Upper lobe of left lung (tissue), 6 donors: ENCODE measurements at regions not wholly inside any gene's neighbourhood (a gene's known extent, or its start where the extent isn't known, plus 50 kb on each side); places are given as distances from the start of the nearest gene placed in this dataset.

Experiments used
- ATAC-seq, 2 donors: fragments of 200-7000 bp; cut with Tn5 transposase; one replicate each; pipeline ENCODE4 v1.9.1; 2022; ENCODE audit warnings: mild to moderate bottlenecking in 2 of 2, moderate library complexity in 2 of 2; ENCODE audit not compliant: low FRiP score in 2 of 2
- DNase-seq, 2 donors: peaks; one replicate each; pipeline ENCODE4 v3.0.0-alpha.2; 2019 to 2020
- H3K27ac ChIP-seq, 4 donors: fragments of 200-600 bp; sonication (generic); one replicate each; pipeline ENCODE4 v1.5.1; 2016 to 2019
- H3K27me3 ChIP-seq, 4 donors: fragments of 200-600 bp; sonication (generic); one replicate each; pipeline ENCODE4 v1.5.1; 2017 to 2019
- H3K36me3 ChIP-seq, 4 donors: fragments of 200-600 bp; sonication (generic); one replicate each; pipeline ENCODE4 v1.5.1; 2016 to 2019
- H3K4me1 ChIP-seq, 4 donors: fragments of 200-600 bp; sonication (generic); one replicate each; pipeline ENCODE4 v1.5.1; 2018 to 2019
- H3K4me3 ChIP-seq, 4 donors: fragments of 200-600 bp; sonication (generic); one replicate each; pipeline ENCODE4 v1.5.1; 2017 to 2019; ENCODE audit warnings: mild to moderate bottlenecking in 2 of 4, moderate library complexity in 1 of 4
- H3K9me3 ChIP-seq, 4 donors: fragments of 200-600 bp; sonication (generic); one replicate each; pipeline ENCODE4 v1.5.1; 2018 to 2019
- CTCF ChIP-seq, 6 experiments: fragments of 450-650 bp in 4 of 6; fragments of 200-600 bp in 2 of 6; sonication (generic) in 2 of 6; IDR thresholded peaks; one replicate each; pipeline ENCODE4 v1.5.1; 2016 to 2019; ENCODE audit warnings: antibody characterized with exemption in 6 of 6
- EP300 ChIP-seq, 4 donors: sonication (generic); formaldehyde crosslinking; IDR thresholded peaks; one replicate each; pipeline ENCODE4 v1.5.1; 2017; ENCODE audit warnings: antibody characterized with exemption in 4 of 4, control low read depth in 2 of 4
- POLR2A ChIP-seq, 4 donors: fragments of 450-650 bp; IDR thresholded peaks; one replicate each; pipeline ENCODE4 v1.5.1; 2016 to 2017; ENCODE audit warnings: antibody characterized with exemption in 4 of 4, mild to moderate bottlenecking in 2 of 4
- POLR2AphosphoS5 ChIP-seq, 2 donors: sonication (generic); formaldehyde crosslinking; IDR thresholded peaks; one replicate each; pipeline ENCODE4 v1.5.1; 2017; ENCODE audit warnings: antibody characterized with exemption in 2 of 2
- WGBS, 2 donors: methylation state at CpG; one replicate each; pipeline ENCODE4 v1.1.5; 2017 to 2018; 5-methylcytosine and 5-hydroxymethylcytosine counted together
- donor health status: DM: no; HTN: no; CAD: no; lungs with moderate emphysema.
- donor health status: DM: no; HTN: yes; CAD: no; lungs with severe emphysema.

DNA sequence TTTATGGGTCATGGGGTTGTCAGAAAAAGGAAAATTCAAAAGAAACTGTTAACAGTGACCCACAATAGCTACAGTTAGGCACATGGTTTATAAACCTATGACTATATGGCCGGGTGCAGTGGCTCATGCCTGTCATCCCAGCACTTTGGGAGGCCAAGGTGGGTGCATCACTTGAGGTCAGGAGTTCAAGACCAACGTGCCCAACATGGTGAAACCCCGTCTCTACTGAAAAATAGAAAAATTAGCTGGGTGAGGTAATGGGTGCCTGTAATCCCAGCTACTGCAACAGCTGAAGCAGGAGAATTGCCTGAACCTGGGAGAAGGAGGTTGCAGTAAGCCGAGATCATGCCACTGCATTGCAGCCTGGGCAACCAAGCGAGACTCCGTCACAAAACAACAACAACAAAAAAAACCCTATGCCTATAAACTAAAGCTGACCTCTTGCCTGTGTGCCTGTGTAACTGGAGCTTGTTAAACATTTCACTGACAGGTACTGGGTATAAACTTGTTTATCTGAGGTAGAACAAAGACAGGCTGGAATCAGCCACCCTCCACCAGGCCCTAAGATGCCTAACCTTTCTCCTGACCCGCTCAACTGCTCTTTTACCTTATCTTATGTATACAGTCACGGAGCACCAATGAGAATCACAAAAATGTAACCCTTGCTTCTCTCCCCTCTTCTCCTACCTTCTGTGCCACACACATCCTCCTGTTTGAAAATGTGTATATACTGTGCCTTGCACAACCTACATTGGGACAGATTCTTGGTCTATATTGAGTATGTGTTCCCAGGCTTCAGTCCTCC is 62.9 kb upstream of the ATF7IP2 start:
- no peak for TF ChIP-seq POLR2AphosphoS5 (IDR thresholded peaks at IDR 0.05)
- no peak for TF ChIP-seq POLR2A (IDR thresholded peaks at IDR 0.05)
- TF ChIP-seq CTCF (IDR thresholded peaks at IDR 0.05) = no peak
- TF ChIP-seq EP300 (IDR thresholded peaks at IDR 0.05) = no peak
- no peaks in the 10 kb centered on the region for H3K4me1 ChIP-seq
- H3K4me3 ChIP-seq = no peak overlapping the region
- H3K36me3 ChIP-seq = no peaks in the 10 kb centered on the region
- ATAC-seq = no peak
- H3K27ac ChIP-seq = no peak overlapping the region
- no peak for DNase-seq
- no peaks in the 10 kb centered on the region for H3K9me3 ChIP-seq
- H3K27me3 ChIP-seq = no peaks in the 10 kb centered on the region
- WGBS, 2 donors = 59 to 67% methylated on average over 8 of the region's 8 CpGs

- Histone ChIP-seq H3K36me3 (no peaks in the 10 kb centered on the region), H3K27ac (no peak overlapping the region)
These were observed 62.4 kb upstream of the ATF7IP2 start for GRCh38 chr16:10323528-10323869.

DNA sequence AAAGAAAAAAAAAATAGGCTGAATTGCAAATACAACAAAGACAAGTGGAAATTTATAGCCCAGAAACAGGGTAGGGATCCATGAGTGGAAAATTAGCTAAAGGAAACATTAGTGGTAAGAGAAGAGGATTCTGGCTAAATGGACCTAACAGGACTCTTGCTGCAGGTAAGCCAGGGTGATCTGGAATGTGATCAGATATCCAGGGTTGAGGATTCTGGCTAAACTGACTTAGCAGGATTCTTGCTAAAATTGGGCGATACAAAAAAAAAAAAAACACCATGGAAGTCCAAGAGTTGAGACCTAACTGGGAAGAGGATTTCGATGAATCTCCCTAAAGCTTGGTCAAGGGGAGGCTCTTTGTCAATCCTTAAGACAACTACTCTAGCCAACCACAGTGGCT is 61.7 kb upstream of the ATF7IP2 start:
- Histone ChIP-seq H3K36me3 (no peaks in the 10 kb centered on the region), H3K27me3 (no peaks in the 10 kb centered on the region), H3K27ac (no peak overlapping the region), H3K4me1 (no peaks in the 10 kb centered on the region), H3K4me3 (no peak overlapping the region), H3K9me3 (no peaks in the 10 kb centered on the region)
- WGBS, 2 donors = 92 to 95% methylated on average over 2 of the region's 2 CpGs
- DNase-seq (no peak), ATAC-seq (no peak)
- TF ChIP-seq CTCF (IDR thresholded peaks at IDR 0.05) = no peak
- no peak for TF ChIP-seq POLR2A (IDR thresholded peaks at IDR 0.05)
- TF ChIP-seq EP300 (IDR thresholded peaks at IDR 0.05) = no peak
- no peak for TF ChIP-seq POLR2AphosphoS5 (IDR thresholded peaks at IDR 0.05)

More at GRCh38 chr16:10323528-10323869, 62.4 kb upstream of the ATF7IP2 start:
- no peak for ATAC-seq
- no peaks in the 10 kb centered on the region for H3K27me3 ChIP-seq
- 58 to 75% methylated on average over 2 of the region's 2 CpGs for WGBS, 2 donors
- DNase-seq = no peak
- no peak overlapping the region for H3K4me3 ChIP-seq
- H3K9me3 ChIP-seq = no peaks in the 10 kb centered on the region
- no peaks in the 10 kb centered on the region for H3K4me1 ChIP-seq
- TF ChIP-seq POLR2A (IDR thresholded peaks at IDR 0.05) (no peak), CTCF (IDR thresholded peaks at IDR 0.05) (no peak), EP300 (IDR thresholded peaks at IDR 0.05) (no peak), POLR2AphosphoS5 (IDR thresholded peaks at IDR 0.05) (no peak)

GRCh38 chr16:10325783-10326543 is 59.9 kb upstream of the ATF7IP2 start:
- no peak for DNase-seq
- H3K9me3 ChIP-seq = no peaks in the 10 kb centered on the region
- H3K4me3 ChIP-seq = no peak overlapping the region
- no peak overlapping the region for H3K27ac ChIP-seq
- TF ChIP-seq POLR2A (IDR thresholded peaks at IDR 0.05) (no peak), EP300 (IDR thresholded peaks at IDR 0.05) (no peak), CTCF (IDR thresholded peaks at IDR 0.05) (no peak)
- H3K36me3 ChIP-seq = no peaks in the 10 kb centered on the region
- WGBS, 2 donors = 70 to 82% methylated on average over 10 of the region's 10 CpGs
- H3K4me1 ChIP-seq = no peaks in the 10 kb centered on the region
- no peak for ATAC-seq
- no peaks in the 10 kb centered on the region for H3K27me3 ChIP-seq
